DND-41 (cell line): ENCODE measurements at regions not wholly inside any gene's neighbourhood (a gene's known extent, or its start where the extent isn't known, plus 50 kb on each side); places are given as distances from the start of the nearest gene placed in this dataset.

Source experiments
- EZH2 ChIP-seq: IDR thresholded peaks from 3 replicates; pipeline ENCODE4 v1.6.1; 2012; ENCODE audit warnings: borderline replicate concordance, low read depth, mild to moderate bottlenecking, moderate library complexity, low read length, inconsistent platforms; ENCODE audit not compliant: severe bottlenecking
- TF ChIP-seq, protein P1 (sequence below): IDR thresholded peaks from 2 replicates; pipeline ENCODE4 v1.5.1; 2012; ENCODE audit warnings: borderline replicate concordance, low read length, moderate library complexity, mild to moderate bottlenecking; ENCODE audit not compliant: poor library complexity, severe bottlenecking; ENCODE audit errors: extremely low read depth

DNA sequence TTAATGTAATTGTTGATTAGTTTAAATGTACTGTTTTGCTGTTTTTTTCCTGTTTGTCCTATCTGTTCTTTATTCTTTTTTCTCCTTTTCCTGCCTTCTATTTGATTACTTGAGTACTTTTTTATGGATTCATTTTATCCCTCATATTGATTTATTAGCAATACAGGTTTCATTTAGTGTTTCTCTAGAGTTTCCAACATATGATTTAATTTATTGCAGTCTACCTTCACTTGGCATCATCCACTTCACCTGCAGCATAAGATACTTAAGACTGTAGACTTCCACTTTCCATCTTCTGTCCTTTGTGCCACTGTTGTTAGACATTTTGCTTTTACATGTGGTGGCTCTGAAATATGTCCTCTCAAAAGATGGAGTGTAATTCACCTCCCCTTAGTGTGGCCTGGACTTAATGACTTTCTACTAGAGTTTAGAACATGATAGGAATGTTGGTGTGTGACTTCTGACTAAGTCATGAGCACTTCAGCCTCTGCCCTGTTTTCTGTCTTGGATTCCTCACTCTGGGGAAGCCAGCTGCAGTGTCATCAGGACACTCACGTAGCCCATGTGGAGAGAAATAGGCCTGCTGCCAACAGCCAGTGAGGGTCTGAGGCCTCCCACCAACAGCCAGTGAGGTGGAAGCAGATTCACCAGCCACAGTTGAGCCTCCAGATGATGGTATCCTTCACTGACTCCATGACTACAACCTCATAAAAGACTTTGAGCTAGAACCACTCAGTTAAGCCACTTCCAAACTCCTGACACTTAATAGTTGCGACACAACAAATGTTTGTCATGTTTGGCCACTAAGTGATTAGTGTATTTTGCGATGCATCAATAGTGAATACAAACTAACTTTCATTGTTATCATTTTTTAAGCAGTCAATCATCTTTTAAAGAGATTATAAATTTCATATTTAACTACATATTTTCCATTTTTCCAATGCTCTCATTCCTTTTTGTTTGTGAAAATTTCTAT, 643.5 kb upstream of the DPP6 start:
- TF ChIP-seq, protein P1, sequence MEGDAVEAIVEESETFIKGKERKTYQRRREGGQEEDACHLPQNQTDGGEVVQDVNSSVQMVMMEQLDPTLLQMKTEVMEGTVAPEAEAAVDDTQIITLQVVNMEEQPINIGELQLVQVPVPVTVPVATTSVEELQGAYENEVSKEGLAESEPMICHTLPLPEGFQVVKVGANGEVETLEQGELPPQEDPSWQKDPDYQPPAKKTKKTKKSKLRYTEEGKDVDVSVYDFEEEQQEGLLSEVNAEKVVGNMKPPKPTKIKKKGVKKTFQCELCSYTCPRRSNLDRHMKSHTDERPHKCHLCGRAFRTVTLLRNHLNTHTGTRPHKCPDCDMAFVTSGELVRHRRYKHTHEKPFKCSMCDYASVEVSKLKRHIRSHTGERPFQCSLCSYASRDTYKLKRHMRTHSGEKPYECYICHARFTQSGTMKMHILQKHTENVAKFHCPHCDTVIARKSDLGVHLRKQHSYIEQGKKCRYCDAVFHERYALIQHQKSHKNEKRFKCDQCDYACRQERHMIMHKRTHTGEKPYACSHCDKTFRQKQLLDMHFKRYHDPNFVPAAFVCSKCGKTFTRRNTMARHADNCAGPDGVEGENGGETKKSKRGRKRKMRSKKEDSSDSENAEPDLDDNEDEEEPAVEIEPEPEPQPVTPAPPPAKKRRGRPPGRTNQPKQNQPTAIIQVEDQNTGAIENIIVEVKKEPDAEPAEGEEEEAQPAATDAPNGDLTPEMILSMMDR = no peak
- no peak for TF ChIP-seq EZH2
